Activated T-helper 2 cell treated with anti-CD3 and anti-CD28 coated beads, Interferon-gamma antibody, Interleukin-2, Interleukin-4, amounts not matched to agents 10 μg/mL and 5 μg/mL and 100 μg/mL, durations not matched to agents 14 hours and 24 hours and 36 hours (primary cell): ENCODE measurements at regions not wholly inside any gene's neighbourhood (a gene's known extent, or its start where the extent isn't known, plus 50 kb on each side); places are given as distances from the start of the nearest gene placed in this dataset.
A peak's percentile ranks its signal among the peaks of the same experiment; 100 is the strongest.

Experiments used
- DNase-seq: peaks from one replicate; pipeline ENCODE4 v3.0.0; 2021; ENCODE audit warnings: low spot score
- H3K27ac Mint-ChIP-seq: one replicate; pipeline ENCODE4 v1.8.0; 2021; ENCODE audit warnings: mixed read lengths
- H3K27me3 Mint-ChIP-seq: one replicate; pipeline ENCODE4 v1.8.0; 2021; ENCODE audit warnings: low read depth, mixed read lengths
- H3K36me3 Mint-ChIP-seq: one replicate; pipeline ENCODE4 v1.8.0; 2021; ENCODE audit warnings: low read depth, mixed read lengths
- H3K4me1 Mint-ChIP-seq: one replicate; pipeline ENCODE4 v1.8.0; 2021; ENCODE audit warnings: low read depth, mixed read lengths
- H3K4me3 Mint-ChIP-seq: one replicate; pipeline ENCODE4 v1.8.0; 2021; ENCODE audit warnings: low read depth, mild to moderate bottlenecking, moderate library complexity, mixed read lengths
- H3K9me3 Mint-ChIP-seq: one replicate; pipeline ENCODE4 v1.8.0; 2021; ENCODE audit warnings: mixed read lengths
- intact Hi-C: fragments of 100-400 bp; cut with micrococcal nuclease; formaldehyde crosslinking; loops from one replicate; pipeline ENCODE4 v1.15.1; 2023

DNA sequence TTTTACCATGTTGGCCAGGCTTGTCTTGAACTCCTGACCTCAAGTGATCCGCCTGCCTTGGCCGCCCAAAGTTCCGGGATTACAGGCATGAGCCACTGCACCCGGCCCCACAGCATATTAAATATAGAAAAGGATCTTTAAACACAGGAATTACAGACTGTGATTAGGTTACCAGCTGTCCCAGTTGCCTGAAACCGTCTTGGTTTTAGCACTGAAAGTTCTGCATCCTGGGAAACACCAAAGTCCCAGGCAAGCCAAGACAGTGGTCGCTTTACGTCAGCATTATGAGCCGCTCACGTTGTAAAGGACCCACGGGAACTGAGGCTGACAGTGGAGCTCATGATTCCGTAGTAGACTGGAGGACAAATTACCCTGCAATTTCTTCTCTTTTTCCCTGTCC is 69.0 kb upstream of the FAM180A start:
- Mint-ChIP-seq H3K27me3 (no peaks in the 10 kb centered on the region), H3K36me3 (no peaks in the 10 kb centered on the region), H3K4me3 (no peak overlapping the region), H3K27ac (no peak overlapping the region), H3K9me3 (no peaks in the 10 kb centered on the region), H3K4me1 (no peaks in the 10 kb centered on the region)
- intact Hi-C loops: no loop called here
- DNase-seq: no peak

DNA sequence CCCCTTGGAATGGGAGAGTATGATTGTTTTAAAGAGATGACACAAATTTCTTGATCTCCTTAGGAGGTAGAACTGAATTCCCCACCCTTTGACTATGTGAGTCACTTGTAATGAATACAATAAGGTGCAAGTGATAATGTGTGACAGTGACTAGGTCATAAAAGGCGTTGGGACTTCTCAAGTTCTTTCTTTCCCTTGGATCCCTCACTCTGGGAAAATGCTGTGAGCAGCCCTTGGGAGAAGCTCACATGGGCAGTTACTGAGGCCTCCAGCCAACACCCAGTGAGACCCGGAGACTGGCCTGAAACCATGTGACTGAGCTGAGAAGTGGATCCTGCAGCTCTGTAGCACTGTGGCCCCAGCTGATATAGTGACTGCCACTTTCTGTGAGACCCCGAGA is 66.4 kb upstream of the FAM180A start:
- no peaks in the 10 kb centered on the region for H3K4me1 Mint-ChIP-seq
- H3K9me3 Mint-ChIP-seq: no peaks in the 10 kb centered on the region
- no peak for DNase-seq
- H3K27me3 Mint-ChIP-seq: no peaks in the 10 kb centered on the region
- H3K4me3 Mint-ChIP-seq: no peak overlapping the region
- no peak overlapping the region for H3K27ac Mint-ChIP-seq
- H3K36me3 Mint-ChIP-seq: no peaks in the 10 kb centered on the region
- intact Hi-C loops: no loop called here

DNA sequence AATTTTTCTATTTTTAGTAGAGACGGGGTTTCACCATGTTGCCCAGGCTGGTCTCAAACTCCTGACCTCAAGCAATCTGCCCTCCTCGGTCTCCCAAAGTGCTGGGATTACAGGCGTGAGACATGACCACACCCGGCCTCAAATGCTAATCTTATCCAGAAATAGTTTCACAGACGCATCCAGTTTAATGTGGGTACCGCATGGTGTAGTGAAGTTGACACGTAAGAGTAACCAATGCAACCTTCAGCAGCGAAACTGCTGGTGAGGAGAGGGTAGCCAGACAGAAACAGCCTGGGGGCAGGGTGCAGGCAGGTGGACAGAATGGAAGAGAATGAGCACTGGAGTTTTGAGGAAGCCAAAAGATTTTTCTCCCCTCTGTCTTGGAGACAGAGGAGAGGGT is 63.5 kb upstream of the FAM180A start:
- H3K27me3 Mint-ChIP-seq: no peaks in the 10 kb centered on the region
- no peaks in the 10 kb centered on the region for H3K4me1 Mint-ChIP-seq
- H3K27ac Mint-ChIP-seq: no peak overlapping the region
- no peaks in the 10 kb centered on the region for H3K36me3 Mint-ChIP-seq
- no peaks in the 10 kb centered on the region for H3K9me3 Mint-ChIP-seq
- no peak overlapping the region for H3K4me3 Mint-ChIP-seq
- DNase-seq: no peak
- intact Hi-C loops: no loop called here

DNA sequence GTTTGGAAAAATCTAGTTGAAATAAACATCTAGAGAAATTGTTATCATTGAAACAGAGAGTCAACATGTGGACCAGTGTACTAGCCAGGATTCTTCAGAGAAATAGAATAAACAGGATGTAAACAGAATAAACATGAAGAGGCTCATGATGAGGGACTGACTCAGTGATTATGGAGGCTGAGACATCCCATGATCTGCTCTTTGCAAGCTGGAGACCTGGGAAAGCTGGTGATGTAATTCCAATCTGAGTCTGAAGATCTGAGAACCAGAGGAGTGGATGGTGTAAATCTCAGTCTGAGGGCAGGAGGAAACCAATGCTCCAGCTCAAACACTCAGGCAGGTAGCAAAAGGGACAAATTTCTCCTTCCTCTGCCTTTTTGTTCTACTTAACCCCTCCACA is 62.9 kb upstream of the FAM180A start:
- H3K27ac Mint-ChIP-seq: no peak overlapping the region
- no peak for DNase-seq
- H3K9me3 Mint-ChIP-seq: no peaks in the 10 kb centered on the region
- intact Hi-C loops: no loop called here
- no peak overlapping the region for H3K4me3 Mint-ChIP-seq
- H3K4me1 Mint-ChIP-seq: no peaks in the 10 kb centered on the region
- H3K27me3 Mint-ChIP-seq: no peaks in the 10 kb centered on the region
- no peaks in the 10 kb centered on the region for H3K36me3 Mint-ChIP-seq

DNA sequence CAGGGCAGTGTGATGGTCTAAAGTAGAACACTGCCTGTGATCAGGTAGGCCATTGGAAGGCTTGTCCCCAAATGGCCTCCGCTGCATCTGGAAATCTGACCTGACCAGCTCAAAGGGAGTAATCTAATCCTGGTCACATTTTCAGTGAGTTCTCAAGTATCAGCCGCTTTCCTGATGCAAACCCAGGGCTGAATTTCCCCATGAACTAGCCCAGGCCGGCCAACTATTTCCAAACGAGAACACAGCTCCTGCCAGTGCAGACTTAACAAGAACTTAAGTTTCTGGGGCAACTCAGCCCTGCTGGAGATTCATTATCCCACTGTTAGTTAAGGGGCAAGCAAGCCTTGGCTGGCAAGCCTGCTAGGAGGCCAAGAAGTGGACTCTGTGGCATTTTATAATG is 59.6 kb upstream of the FAM180A start:
- no peak for DNase-seq
- Mint-ChIP-seq H3K27me3 (no peaks in the 10 kb centered on the region), H3K4me1 (no peaks in the 10 kb centered on the region), H3K27ac (no peak overlapping the region), H3K4me3 (no peak overlapping the region), H3K9me3 (no peaks in the 10 kb centered on the region), H3K36me3 (no peaks in the 10 kb centered on the region)
- intact Hi-C loops: no loop called here

DNA sequence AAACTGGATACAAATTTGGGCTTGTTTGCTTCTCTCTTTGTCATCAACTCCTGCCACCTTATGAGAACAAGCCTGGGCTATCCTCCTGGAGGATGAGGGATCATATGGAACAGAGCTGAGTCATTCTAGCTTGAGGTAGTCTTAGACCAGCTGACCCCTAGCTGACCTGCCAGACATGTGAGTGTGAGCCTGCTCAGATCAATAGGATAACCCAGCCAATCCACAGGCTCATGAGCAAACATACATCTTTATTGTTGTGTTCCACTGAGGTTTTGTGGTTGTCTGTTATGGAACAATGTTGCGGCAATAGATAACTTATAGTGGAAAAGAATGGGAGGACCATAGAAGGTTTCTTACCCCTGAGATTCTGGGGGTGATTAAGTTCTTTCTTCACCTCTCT is 54.5 kb upstream of the FAM180A start:
- Mint-ChIP-seq H3K4me1 (peaks cover 1% of the 10 kb centered on the region), H3K4me3 (no peak overlapping the region), H3K36me3 (no peaks in the 10 kb centered on the region), H3K9me3 (no peaks in the 10 kb centered on the region), H3K27ac (no peak overlapping the region), H3K27me3 (peaks cover 13% of the 10 kb centered on the region)
- intact Hi-C loops: no loop called here
- no peak for DNase-seq

DNA sequence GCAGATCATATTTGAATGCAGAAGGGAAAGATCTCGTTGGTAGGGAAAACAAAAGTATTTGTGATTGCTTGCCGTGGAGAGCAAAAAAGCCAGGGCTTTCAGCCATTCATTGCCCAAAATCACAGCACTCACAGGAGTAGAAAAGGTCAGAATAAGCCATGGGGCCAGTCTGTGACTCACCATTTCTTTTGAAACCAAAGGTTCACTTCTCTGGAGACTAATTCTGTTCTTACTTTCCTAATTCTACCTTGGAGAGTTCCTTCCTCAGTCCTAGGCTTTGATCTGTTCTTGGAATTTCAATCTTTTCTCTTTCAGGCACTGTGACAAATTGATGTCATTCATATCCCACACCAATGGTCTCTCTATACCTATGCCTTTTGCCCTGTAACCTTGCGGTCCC is 54.1 kb upstream of the FAM180A start:
- intact Hi-C loops: no loop called here

DNA sequence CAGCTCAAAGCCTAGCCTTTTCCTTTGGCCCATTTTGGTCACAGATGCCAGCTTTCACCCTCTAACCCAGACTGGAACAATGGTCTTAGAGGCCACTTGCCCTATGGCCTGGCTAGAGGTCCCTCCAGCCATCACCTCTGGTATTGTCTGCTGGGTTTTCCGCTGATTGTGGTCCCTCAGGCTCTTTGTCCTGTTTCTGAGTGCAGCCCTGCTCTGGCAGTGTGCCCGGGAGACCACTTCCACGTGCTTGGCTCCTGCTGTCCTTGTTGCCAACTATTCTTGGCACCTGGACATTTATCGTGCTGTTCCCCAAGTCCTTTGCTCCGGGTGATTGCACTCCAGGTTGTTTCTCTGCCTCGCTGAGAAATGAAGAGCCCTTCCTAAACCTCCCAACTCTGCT is 53.3 kb upstream of the FAM180A start:
- peaks cover 1% of the 10 kb centered on the region for H3K4me1 Mint-ChIP-seq
- H3K9me3 Mint-ChIP-seq: no peaks in the 10 kb centered on the region
- no peak overlapping the region for H3K27ac Mint-ChIP-seq
- no peaks in the 10 kb centered on the region for H3K36me3 Mint-ChIP-seq
- H3K27me3 Mint-ChIP-seq: peaks cover 13% of the 10 kb centered on the region
- intact Hi-C loops: loop anchor here (1.0 kb wide), 1 partner anchor 207 kb away; no protein-coding TSS in a partner anchor
- H3K4me3 Mint-ChIP-seq: no peak overlapping the region
- DNase-seq: no peak

More for the DNA sequence above, 54.1 kb upstream of the FAM180A start:
- Mint-ChIP-seq H3K9me3 (no peaks in the 10 kb centered on the region), H3K27me3 (peaks cover 13% of the 10 kb centered on the region), H3K27ac (no peak overlapping the region), H3K4me1 (peaks cover 1% of the 10 kb centered on the region), H3K4me3 (no peak overlapping the region), H3K36me3 (no peaks in the 10 kb centered on the region)
- no peak for DNase-seq

DNA sequence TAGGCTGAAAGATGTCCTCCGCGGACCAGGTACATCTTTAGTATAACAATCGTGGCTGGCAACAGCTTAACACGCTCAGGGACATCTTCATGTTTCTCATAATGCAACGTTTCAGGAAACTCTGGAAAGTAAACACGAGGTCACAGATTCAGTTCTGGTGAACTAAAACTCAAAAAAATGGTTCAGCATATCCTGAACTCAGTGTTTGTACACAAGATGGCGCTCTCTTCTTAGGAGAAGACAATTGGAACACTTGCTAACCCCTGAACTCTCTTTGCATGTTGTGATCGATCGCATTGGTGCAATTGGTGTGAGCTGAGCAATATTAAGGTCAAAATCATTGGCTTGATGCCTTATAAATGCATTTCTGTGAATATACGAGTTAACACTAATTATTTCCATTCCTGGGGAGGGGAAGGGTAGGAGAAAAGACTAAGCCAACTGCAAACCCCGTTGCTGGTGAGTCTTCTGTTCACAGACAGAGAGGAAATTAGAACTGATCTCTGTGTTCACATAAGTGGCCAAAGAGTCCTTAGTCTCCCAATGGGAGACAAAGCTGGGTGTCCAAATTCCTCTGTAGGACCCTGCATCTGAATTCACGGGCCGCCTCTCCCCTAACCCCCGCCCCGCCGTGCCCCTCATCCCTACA is 52.6 kb upstream of the FAM180A start:
- H3K9me3 Mint-ChIP-seq: no peaks in the 10 kb centered on the region
- H3K4me1 Mint-ChIP-seq: peaks cover 1% of the 10 kb centered on the region
- peak; percentile 11 for DNase-seq
- intact Hi-C loops: loop anchor here (1.0 kb wide), 1 partner anchor 208 kb away; no protein-coding TSS in a partner anchor
- H3K4me3 Mint-ChIP-seq: no peak overlapping the region
- H3K27me3 Mint-ChIP-seq: peaks cover 13% of the 10 kb centered on the region
- H3K36me3 Mint-ChIP-seq: no peaks in the 10 kb centered on the region
- no peak overlapping the region for H3K27ac Mint-ChIP-seq

DNA sequence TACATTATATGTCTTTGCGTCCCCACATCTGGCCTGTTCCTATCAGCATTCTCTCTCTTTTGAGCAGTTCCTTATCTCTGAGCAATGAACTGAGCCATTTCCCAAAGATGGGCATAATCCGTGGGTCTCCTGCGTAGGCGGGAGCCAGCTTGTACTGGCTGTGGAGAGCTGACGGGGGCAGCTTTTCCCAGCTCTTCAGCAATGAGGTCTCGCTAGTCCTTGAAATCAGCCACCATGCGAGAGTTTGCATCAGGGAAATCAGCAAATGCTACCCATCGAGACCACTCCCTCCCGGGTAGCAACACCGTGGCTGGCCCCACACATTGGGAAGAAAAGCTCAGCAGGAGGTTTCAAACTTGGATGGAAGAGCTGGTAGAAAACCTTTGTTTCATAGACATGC is 51.9 kb upstream of the FAM180A start:
- H3K9me3 Mint-ChIP-seq: no peaks in the 10 kb centered on the region
- DNase-seq: no peak
- H3K4me1 Mint-ChIP-seq: peaks cover 1% of the 10 kb centered on the region
- H3K27ac Mint-ChIP-seq: no peak overlapping the region
- H3K4me3 Mint-ChIP-seq: no peak overlapping the region
- intact Hi-C loops: no loop called here
- H3K36me3 Mint-ChIP-seq: no peaks in the 10 kb centered on the region
- peaks cover 13% of the 10 kb centered on the region for H3K27me3 Mint-ChIP-seq

DNA sequence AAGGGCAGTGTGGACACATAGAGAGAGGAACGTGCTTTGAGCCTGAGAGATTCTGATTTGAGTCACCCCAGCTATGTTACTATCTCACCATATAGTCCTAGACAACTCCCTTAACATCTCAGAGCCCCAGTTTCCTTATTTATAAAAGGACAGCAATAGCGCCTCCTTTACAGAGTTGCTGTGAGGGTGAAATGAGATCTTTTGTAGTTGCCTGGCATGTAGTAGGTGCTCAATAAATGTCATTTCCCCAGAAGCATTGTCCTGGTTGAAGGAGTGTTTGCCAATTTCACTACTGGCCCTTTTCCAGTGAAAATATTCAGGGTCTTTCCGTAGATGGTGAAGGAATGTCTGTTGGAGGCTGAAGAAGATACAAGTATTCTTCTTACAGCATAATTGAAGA is 51.3 kb upstream of the FAM180A start:
- H3K4me1 Mint-ChIP-seq: peaks cover 1% of the 10 kb centered on the region
- peaks cover 13% of the 10 kb centered on the region for H3K27me3 Mint-ChIP-seq
- no peaks in the 10 kb centered on the region for H3K9me3 Mint-ChIP-seq
- intact Hi-C loops: no loop called here
- no peak overlapping the region for H3K27ac Mint-ChIP-seq
- no peaks in the 10 kb centered on the region for H3K36me3 Mint-ChIP-seq
- no peak overlapping the region for H3K4me3 Mint-ChIP-seq
- no peak for DNase-seq
